ENCODE measurements at regions not wholly inside any gene's neighbourhood (a gene's known extent, or its start where the extent isn't known, plus 50 kb on each side); places are given as distances from the start of the nearest gene placed in this dataset.

GRCh38 chr14:105776924-105777323 is 250.5 kb downstream of the TMEM121 start:
- Histone ChIP-seq H3K27ac (no peak overlapping the region), H3K36me3 (no peaks in the 10 kb centered on the region), H3K4me1 (no peaks in the 10 kb centered on the region), H3K27me3 (peaks cover 0 to 3% of the 10 kb centered on the region in 2 donors), H3K4me3 (no peak overlapping the region), H3K9me3 (peaks cover 0 to 42% of the 10 kb centered on the region in 2 donors)
- DNase-seq (peak in 1 of 4 donors; percentile 49), ATAC-seq (no peak)
- intact Hi-C loops (cut with DNase I): no loop called here
- TF ChIP-seq CTCF (IDR thresholded peaks at IDR 0.05): no peak

GRCh38 chr14:105783707-105784106 is 257.3 kb downstream of the TMEM121 start:
- Histone ChIP-seq H3K27ac (no peak overlapping the region), H3K27me3 (peaks cover 0 to 6% of the 10 kb centered on the region in 2 donors), H3K4me1 (no peaks in the 10 kb centered on the region), H3K36me3 (no peaks in the 10 kb centered on the region), H3K4me3 (no peak overlapping the region), H3K9me3 (peaks cover 0 to 40% of the 10 kb centered on the region in 2 donors)
- DNase-seq (no peak), ATAC-seq (no peak)
- no peak for TF ChIP-seq CTCF (IDR thresholded peaks at IDR 0.05)
- intact Hi-C loops (cut with DNase I): no loop called here

GRCh38 chr14:105793836-105794235 is 267.5 kb downstream of the TMEM121 start:
- H3K36me3 ChIP-seq: no peaks in the 10 kb centered on the region
- H3K4me1 ChIP-seq: no peaks in the 10 kb centered on the region
- peaks cover 0 to 19% of the 10 kb centered on the region in 2 donors for H3K27me3 ChIP-seq
- ATAC-seq: no peak
- TF ChIP-seq CTCF (IDR thresholded peaks at IDR 0.05): no peak
- intact Hi-C loops (cut with DNase I): no loop called here
- H3K4me3 ChIP-seq: no peak overlapping the region
- no peaks in the 10 kb centered on the region for H3K9me3 ChIP-seq
- DNase-seq: no peak
- H3K27ac ChIP-seq: no peak overlapping the region

GRCh38 chr14:105797546-105797945 is 271.2 kb downstream of the TMEM121 start:
- intact Hi-C loops (cut with DNase I): no loop called here
- Histone ChIP-seq H3K9me3 (peaks cover 0 to 4% of the 10 kb centered on the region in 2 donors), H3K27me3 (peaks cover 0 to 7% of the 10 kb centered on the region in 2 donors), H3K27ac (no peak overlapping the region), H3K4me1 (no peaks in the 10 kb centered on the region), H3K4me3 (no peak overlapping the region), H3K36me3 (no peaks in the 10 kb centered on the region)
- ATAC-seq (no peak), DNase-seq (no peak)
- TF ChIP-seq CTCF (IDR thresholded peaks at IDR 0.05): no peak

GRCh38 chr14:105805701-105806100 is 279.3 kb downstream of the TMEM121 start:
- no peak for DNase-seq
- no peak for ATAC-seq
- H3K4me3 ChIP-seq: no peak overlapping the region
- intact Hi-C loops (cut with DNase I): no loop called here
- H3K27ac ChIP-seq: no peak overlapping the region
- peaks cover 0 to 11% of the 10 kb centered on the region in 2 donors for H3K27me3 ChIP-seq
- H3K36me3 ChIP-seq: no peaks in the 10 kb centered on the region
- TF ChIP-seq CTCF (IDR thresholded peaks at IDR 0.05): no peak
- H3K9me3 ChIP-seq: peaks cover 0 to 48% of the 10 kb centered on the region in 2 donors
- H3K4me1 ChIP-seq: no peaks in the 10 kb centered on the region

All from left lung (tissue), 4 donors.